Panc1 (cell line): ENCODE measurements at regions not wholly inside any gene's neighbourhood (a gene's known extent, or its start where the extent isn't known, plus 50 kb on each side); places are given as distances from the start of the nearest gene placed in this dataset.

Experiments
- ATAC-seq: fragments of 200-7000 bp; cut with Tn5 transposase; 2 replicates; pipeline ENCODE4 v1.9.1; 2020; ENCODE audit warnings: mild to moderate bottlenecking, moderate library complexity
- BruUV-seq: library from RNA; stranded (reverse); fragments of 400-500 nt; replicated peaks from 2 replicates; lab custom pipeline; 2021; lab: Mats Ljungman, UMichigan
- CTCF ChIA-PET: fragments of 300-600 bp; sonication (Branson Sonifier 250); formaldehyde crosslinking; loops from one replicate; lab custom pipeline; 2022; ENCODE audit warnings: antibody characterized with exemption; lab: Charles Lee
- POLR2A ChIA-PET: fragments of 300-600 bp; sonication (Branson Sonifier 250); formaldehyde crosslinking; loops from one replicate; lab custom pipeline; 2022; ENCODE audit warnings: antibody characterized with exemption; lab: Charles Lee
- DNase-seq: peaks from one replicate; pipeline ENCODE4 v3.0.0-alpha.2; 2010; ENCODE audit warnings: low read depth, low spot score
- H3K27ac ChIP-seq: 2 replicates; pipeline ENCODE4 v1.5.1; 2011; ENCODE audit warnings: mild to moderate bottlenecking, low read length, inconsistent platforms
- H3K27me3 ChIP-seq: fragments of 200-500 bp; sonication (Bioruptor generic); 2 replicates; pipeline ENCODE4 v1.6.0; 2014; ENCODE audit warnings: low read length, inconsistent platforms; ENCODE audit not compliant: control insufficient read depth, insufficient read depth
- H3K36me3 ChIP-seq: fragments of 200-500 bp; sonication (Bioruptor generic); 2 replicates; pipeline ENCODE4 v1.5.1; 2014; ENCODE audit warnings: inconsistent platforms, mild to moderate bottlenecking, low read length, moderate library complexity; ENCODE audit not compliant: control insufficient read depth, insufficient read depth
- H3K4me1 ChIP-seq: 2 replicates; pipeline ENCODE4 v1.5.1; 2011; ENCODE audit warnings: inconsistent platforms, mild to moderate bottlenecking, low read length, moderate library complexity; ENCODE audit not compliant: control insufficient read depth, insufficient read depth
- H3K4me3 ChIP-seq, 2 experiments: 2 replicates each; pipeline ENCODE4 v1.5.1; 2011 to 2012; ENCODE audit warnings: low read depth in 2 of 2, low read length in 2 of 2, mild to moderate bottlenecking in 2 of 2, inconsistent platforms in 1 of 2, moderate library complexity in 1 of 2
- H3K9me3 ChIP-seq: fragments of 200-500 bp; sonication (Bioruptor generic); 2 replicates; pipeline ENCODE4 v1.5.1; 2014; ENCODE audit warnings: low read depth, mild to moderate bottlenecking, inconsistent platforms, low read length, moderate library complexity; ENCODE audit not compliant: control insufficient read depth, insufficient read depth
- CTCF ChIP-seq: fragments of 450-650 bp; IDR thresholded peaks from 2 replicates; pipeline ENCODE4 v1.5.1; 2017; ENCODE audit warnings: mild to moderate bottlenecking
- POLR2AphosphoS5 ChIP-seq: IDR thresholded peaks from 2 replicates; pipeline ENCODE4 v1.6.1; 2012; ENCODE audit warnings: mild to moderate bottlenecking, low read depth, low read length, moderate library complexity
- REST ChIP-seq, 2 experiments: IDR thresholded peaks; 2 replicates each; pipeline ENCODE4 v1.6.1; 2011 to 2012; ENCODE audit warnings: low read depth in 2 of 2, control low read depth in 1 of 2, low read length in 1 of 2, mild to moderate bottlenecking in 1 of 2, moderate library complexity in 1 of 2; ENCODE audit not compliant: insufficient read depth in 1 of 2
- SIN3A ChIP-seq: IDR thresholded peaks from 2 replicates; pipeline ENCODE4 v1.6.1; 2012; ENCODE audit warnings: low read depth, mild to moderate bottlenecking, low read length, moderate library complexity, borderline replicate concordance; ENCODE audit not compliant: insufficient read depth
- TCF7L2 ChIP-seq: IDR thresholded peaks from 2 replicates; pipeline ENCODE4 v1.6.1; 2011; ENCODE audit warnings: mild to moderate bottlenecking, low read depth, low read length, inconsistent platforms
- in situ Hi-C: cut with HindIII; loops from 2 replicates; pipeline ENCODE4 v1.10.0; 2016; ENCODE audit warnings: low sequenced_read_pairs, low pct_unique_long_range_greater_than_20kb
- intact Hi-C: fragments of 100-400 bp; cut with micrococcal nuclease; formaldehyde crosslinking; loops from one replicate; pipeline ENCODE4 v1.10.0; 2022; ENCODE audit not compliant: unreplicated experiment

DNA sequence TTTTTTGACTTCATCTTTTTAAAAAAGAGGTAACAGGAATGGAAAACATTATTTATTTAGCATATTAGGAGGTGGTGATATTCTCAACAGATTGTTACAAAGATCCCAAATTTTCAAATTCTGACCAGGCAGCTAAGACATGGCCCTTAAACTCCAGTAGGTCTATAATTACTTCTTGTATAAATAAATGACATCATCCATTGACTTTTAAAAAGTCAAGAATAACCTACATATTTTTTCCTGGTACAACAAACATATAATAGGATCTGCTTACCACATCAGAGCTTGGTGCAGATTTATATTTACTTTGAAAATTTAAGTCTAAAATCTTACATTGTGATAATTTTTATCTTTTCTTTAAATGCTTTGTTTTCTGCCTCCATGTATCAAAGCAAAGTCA lies 92.2 kb upstream of the TRPM3 start:
- H3K4me1 ChIP-seq, result no peaks in the 10 kb centered on the region
- ChIA-PET POLR2A (no interaction called here), CTCF (no interaction called here)
- DNase-seq, result no peak
- H3K4me3 ChIP-seq, result no peak overlapping the region
- intact Hi-C loops (no loop called here), in situ Hi-C loops (no loop called here)
- no peak for ATAC-seq
- H3K27me3 ChIP-seq, result no peaks in the 10 kb centered on the region
- no peak overlapping the region for H3K27ac ChIP-seq
- BruUV-seq, result no TSS peak
- no peaks in the 10 kb centered on the region for H3K9me3 ChIP-seq
- no peak for TF ChIP-seq REST (IDR thresholded peaks at IDR 0.05; ENCODE audit: insufficient read depth in 1 of 2, low read depth in 2 of 2, low read length in 1 of 2)
- TF ChIP-seq SIN3A, result no peak
- no peak for TF ChIP-seq POLR2AphosphoS5
- no peak for TF ChIP-seq CTCF
- TF ChIP-seq TCF7L2, result no peak
- H3K36me3 ChIP-seq, result no peaks in the 10 kb centered on the region

DNA sequence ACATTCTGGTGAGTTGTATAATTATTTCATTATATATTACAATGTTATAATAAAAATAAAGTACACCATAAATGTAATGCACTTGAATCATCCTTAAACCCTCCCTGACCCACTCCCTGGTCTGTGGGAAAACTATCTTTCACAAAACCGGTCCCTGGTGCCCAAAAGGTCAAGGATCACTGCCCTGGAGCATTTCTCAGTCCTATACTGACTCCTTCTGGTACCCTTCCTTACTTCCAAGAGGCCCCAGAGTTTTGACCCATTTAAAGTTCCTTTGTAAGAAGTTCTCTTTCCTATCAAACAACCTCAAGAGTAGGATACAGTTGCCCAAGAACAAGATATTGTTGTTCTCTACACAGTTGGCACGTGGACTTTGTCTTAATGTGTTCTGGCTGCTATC lies 88.9 kb upstream of the TRPM3 start:
- ChIA-PET CTCF (no interaction called here), POLR2A (no interaction called here)
- H3K4me3 ChIP-seq, result no peak overlapping the region
- no TSS peak for BruUV-seq
- no peak for TF ChIP-seq POLR2AphosphoS5
- no peak for TF ChIP-seq CTCF
- TF ChIP-seq REST (IDR thresholded peaks at IDR 0.05; ENCODE audit: insufficient read depth in 1 of 2, low read depth in 2 of 2, low read length in 1 of 2), result no peak
- no peak for TF ChIP-seq SIN3A
- no peak overlapping the region for H3K27ac ChIP-seq
- H3K9me3 ChIP-seq, result no peaks in the 10 kb centered on the region
- intact Hi-C loops, result no loop called here
- H3K36me3 ChIP-seq, result no peaks in the 10 kb centered on the region
- no peak for DNase-seq
- ATAC-seq, result no peak
- in situ Hi-C loops, result no loop called here
- H3K4me1 ChIP-seq, result no peaks in the 10 kb centered on the region
- H3K27me3 ChIP-seq, result no peaks in the 10 kb centered on the region
